Spleen (tissue), 7 donors: ENCODE measurements at regions not wholly inside any gene's neighbourhood (a gene's known extent, or its start where the extent isn't known, plus 50 kb on each side); places are given as distances from the start of the nearest gene placed in this dataset.
"Not testable (repeated sequence)": the region's sequence is repeated elsewhere in the genome, so short reads cannot be mapped to it uniquely, and the experiment has no call there.

Source experiments
- POLR2A ChIP-seq, 3 donors: fragments of 450-650 bp; IDR thresholded peaks; one replicate each; pipeline ENCODE4 v1.5.1; 2017; ENCODE audit warnings: antibody characterized with exemption in 3 of 3, mild to moderate bottlenecking in 1 of 3
- POLR2AphosphoS5 ChIP-seq, 3 donors: sonication (generic); formaldehyde crosslinking; IDR thresholded peaks; one replicate each; pipeline ENCODE4 v1.5.1; 2017; ENCODE audit warnings: antibody characterized with exemption in 3 of 3
- TF ChIP-seq, protein P1 (sequence below), 11 experiments: fragments of 200-600 bp in 7 of 11; fragments of 450-650 bp in 4 of 11; sonication (generic) in 4 of 11; IDR thresholded peaks in 8 of 11; conservative IDR thresholded peaks in 3 of 11; 1 replicate in 7 of 11; 2 replicates in 4 of 11; pipeline versions ENCODE4 v1.4.0 to v1.8.0; 2016 to 2021; ENCODE audit warnings: antibody characterized with exemption in 11 of 11, inconsistent platforms in 4 of 11, mild to moderate bottlenecking in 1 of 11
- donor health status: DM: no; HTN: no; CAD: no; lungs with moderate emphysema.
- donor health status: DM: no; HTN: no; CAD: no.
- donor health status: DM: no; HTN: no; CAD: no.

GRCh38 chr7:29647691-29648210 lies 84.1 kb downstream of the PRR15 start:
- TF ChIP-seq, protein P1, sequence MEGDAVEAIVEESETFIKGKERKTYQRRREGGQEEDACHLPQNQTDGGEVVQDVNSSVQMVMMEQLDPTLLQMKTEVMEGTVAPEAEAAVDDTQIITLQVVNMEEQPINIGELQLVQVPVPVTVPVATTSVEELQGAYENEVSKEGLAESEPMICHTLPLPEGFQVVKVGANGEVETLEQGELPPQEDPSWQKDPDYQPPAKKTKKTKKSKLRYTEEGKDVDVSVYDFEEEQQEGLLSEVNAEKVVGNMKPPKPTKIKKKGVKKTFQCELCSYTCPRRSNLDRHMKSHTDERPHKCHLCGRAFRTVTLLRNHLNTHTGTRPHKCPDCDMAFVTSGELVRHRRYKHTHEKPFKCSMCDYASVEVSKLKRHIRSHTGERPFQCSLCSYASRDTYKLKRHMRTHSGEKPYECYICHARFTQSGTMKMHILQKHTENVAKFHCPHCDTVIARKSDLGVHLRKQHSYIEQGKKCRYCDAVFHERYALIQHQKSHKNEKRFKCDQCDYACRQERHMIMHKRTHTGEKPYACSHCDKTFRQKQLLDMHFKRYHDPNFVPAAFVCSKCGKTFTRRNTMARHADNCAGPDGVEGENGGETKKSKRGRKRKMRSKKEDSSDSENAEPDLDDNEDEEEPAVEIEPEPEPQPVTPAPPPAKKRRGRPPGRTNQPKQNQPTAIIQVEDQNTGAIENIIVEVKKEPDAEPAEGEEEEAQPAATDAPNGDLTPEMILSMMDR (IDR thresholded peaks at IDR 0.05 in 8 of 11, conservative IDR thresholded peaks at IDR 0.05 in 3 of 11), result not testable (repeated sequence)
- TF ChIP-seq POLR2A, POLR2AphosphoS5 (IDR thresholded peaks at IDR 0.05): not testable (repeated sequence)
